Right lobe of liver (tissue), 4 donors: ENCODE measurements at regions not wholly inside any gene's neighbourhood (a gene's known extent, or its start where the extent isn't known, plus 50 kb on each side); places are given as distances from the start of the nearest gene placed in this dataset.

Experiments used
- POLR2A ChIP-seq: fragments of 450-650 bp; IDR thresholded peaks from one replicate; pipeline ENCODE4 v1.6.1; 2017; ENCODE audit warnings: antibody characterized with exemption, mild to moderate bottlenecking
- TF ChIP-seq, protein P1 (sequence below), 4 donors: fragments of 200-600 bp in 3 of 4; fragments of 450-650 bp in 1 of 4; IDR thresholded peaks; one replicate each; pipeline versions ENCODE4 v1.5.1 to v1.8.0; 2016 to 2022; ENCODE audit warnings: antibody characterized with exemption in 4 of 4, mild to moderate bottlenecking in 2 of 4
- donor health status: DM: no; HTN: no; CAD: no.
- donor health status: DM: no; HTN: no; CAD: no.
- donor health status: DM: no; HTN: yes; CAD: no.

DNA sequence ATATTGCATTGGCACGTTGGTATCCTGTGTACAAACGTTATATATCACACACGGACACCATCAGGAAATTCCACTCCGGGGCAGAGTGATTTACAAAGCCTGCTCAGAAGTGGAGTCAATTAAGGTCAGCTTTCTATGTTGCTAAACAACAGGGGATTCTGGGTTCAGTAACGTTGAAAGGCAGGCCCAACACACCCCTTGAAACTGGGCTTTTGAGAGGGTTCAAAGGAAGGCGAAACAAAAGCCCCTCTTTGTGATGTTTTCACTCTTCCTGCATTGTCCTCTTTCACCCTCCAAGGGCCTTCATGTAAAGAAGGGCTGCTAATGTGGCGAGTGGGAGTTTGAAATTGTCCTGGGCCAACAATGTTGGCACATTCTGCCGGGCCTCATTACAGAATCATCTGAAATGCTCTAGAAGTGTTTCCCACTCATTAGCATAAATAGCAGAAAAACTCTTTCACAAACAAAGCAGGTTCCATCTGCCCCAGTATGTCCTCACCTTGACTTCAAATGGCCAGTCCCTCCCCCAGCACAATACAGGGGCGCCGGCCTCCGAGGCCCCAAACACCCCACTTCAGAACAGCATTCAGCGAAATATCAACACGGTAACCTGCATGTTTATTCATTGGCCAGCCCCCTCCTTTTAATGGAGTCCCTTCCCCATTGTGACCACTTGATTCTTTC lies 76.4 kb downstream of the HES1 start:
- TF ChIP-seq, protein P1, sequence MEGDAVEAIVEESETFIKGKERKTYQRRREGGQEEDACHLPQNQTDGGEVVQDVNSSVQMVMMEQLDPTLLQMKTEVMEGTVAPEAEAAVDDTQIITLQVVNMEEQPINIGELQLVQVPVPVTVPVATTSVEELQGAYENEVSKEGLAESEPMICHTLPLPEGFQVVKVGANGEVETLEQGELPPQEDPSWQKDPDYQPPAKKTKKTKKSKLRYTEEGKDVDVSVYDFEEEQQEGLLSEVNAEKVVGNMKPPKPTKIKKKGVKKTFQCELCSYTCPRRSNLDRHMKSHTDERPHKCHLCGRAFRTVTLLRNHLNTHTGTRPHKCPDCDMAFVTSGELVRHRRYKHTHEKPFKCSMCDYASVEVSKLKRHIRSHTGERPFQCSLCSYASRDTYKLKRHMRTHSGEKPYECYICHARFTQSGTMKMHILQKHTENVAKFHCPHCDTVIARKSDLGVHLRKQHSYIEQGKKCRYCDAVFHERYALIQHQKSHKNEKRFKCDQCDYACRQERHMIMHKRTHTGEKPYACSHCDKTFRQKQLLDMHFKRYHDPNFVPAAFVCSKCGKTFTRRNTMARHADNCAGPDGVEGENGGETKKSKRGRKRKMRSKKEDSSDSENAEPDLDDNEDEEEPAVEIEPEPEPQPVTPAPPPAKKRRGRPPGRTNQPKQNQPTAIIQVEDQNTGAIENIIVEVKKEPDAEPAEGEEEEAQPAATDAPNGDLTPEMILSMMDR (IDR thresholded peaks at IDR 0.05): no peak
- TF ChIP-seq POLR2A: no peak
